NCI-H510A treated with DMSO at 0.1 percent for 48 hours (cell line): ENCODE measurements at regions not wholly inside any gene's neighbourhood (a gene's known extent, or its start where the extent isn't known, plus 50 kb on each side); places are given as distances from the start of the nearest gene placed in this dataset.

ENCODE experiments used
- DNase-seq: peaks from one replicate; lab custom pipeline; 2025; lab: John Stamatoyannopoulos, UW

DNA sequence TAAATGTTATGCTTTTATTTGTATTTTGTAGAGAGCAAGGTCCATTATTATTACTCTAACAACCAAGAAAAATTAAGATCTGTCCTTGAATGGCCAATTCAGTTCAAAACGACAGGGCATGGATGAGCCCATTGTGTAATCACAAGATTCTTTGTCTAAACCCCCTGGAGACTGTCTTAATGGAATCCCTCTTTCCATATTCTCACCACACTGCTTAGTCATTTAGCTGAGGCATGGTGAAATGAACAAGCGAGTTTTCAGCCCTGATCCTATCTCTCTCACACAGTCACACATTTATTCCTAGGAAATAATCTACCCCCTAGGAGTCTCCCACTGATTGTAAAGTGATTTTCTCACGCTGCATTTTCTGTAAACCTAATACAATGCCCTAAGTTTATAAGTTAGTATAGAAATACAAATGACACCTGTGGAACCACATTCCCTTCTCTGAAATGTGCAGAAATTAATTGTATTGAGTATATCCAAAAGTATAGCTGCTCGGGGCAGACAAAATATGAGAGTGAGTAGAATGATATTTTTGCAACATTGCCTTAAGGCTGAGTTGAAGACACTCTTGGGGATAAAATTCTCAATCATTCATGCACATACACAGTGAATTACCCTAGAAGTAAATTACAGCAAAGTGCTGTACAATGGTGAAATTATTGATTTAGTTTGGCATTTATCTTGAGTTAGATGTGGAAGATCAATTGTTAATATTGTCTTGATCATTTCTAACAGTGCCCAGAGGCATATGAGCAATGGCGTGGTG is 119.7 kb upstream of the PCDH7 start:
- no peak for DNase-seq

DNA sequence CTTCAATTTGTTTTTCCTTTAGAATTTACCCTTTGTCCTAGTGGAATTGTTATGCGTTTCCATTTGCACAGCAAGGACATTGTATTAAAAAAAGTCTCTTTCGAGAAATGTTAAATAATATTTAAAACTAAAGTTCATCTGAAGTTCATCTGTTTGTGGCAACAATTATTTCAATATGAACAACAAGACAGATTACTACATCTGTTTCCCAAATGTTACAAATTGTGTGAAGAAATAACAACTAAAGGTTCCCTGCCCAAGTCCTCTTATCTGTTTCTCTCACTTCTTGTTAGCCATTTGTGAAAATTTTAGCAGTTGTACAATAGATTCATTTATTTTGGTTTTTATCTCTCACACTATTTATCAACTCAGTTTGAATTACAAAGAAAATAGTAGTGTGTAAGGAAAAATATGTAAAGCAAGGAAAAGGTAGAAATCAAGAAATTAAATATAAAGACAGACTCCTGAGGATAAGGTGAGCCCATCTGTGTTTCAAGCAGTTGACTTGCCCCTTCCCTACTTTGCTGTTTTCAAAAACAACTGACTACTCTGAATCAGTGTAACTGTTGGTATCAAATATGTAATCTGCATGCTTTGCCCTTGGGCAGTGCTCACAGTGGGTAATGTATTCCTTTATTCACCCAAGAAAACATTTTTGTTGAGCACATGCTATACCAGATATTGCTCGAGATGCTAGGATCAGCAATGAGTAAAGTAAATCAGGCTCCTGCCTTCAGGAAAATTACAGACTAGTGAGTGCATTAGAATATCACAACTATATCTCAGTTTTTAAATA is 118.9 kb upstream of the PCDH7 start:
- no peak for DNase-seq

DNA sequence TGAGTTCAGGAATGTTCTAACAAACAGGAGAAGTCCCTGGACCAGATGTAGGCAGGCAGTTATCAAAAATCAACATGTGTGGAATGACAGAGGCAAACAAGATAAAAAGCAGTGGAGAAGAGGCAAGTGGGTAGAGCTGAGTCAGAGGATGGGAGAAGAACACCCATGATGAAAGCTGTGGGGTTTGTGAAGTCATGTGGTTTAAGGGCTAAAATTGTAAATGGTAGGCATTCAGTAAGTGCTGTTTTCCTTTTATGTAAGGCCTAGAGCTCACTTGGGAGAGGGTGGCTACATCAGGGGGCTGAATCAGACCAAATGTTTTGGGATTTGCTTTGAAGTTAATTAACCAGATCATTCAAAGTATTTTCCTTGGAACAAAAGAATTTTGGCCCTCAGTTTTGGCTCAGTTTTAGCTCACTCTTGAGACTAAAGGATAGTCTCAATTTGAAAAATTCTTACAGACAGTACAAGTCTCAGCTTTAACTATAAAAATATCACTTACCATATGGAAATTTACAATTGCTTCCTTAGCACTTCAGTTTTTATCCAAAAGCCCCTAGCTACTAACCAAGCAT is 114.5 kb upstream of the PCDH7 start:
- no peak for DNase-seq

DNA sequence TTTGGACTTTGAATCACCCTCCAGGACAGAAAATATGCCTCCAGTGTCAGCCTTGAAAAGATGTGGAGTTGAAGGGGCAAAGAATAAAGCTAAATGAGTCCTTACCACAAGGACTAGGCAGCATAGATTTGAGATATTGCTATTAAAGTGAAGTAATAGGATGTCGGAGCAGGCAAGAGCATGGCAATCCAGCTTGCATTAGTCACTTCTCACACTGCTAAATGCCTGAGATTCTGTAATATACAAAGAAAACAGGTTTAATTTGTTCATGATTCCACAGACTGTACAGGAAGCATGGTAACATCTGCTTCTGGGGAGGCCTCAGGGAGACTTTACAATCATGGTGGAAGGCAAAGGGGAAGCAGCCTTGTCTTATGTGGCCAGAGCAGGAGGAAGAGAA is 109.8 kb upstream of the PCDH7 start:
- no peak for DNase-seq

DNA sequence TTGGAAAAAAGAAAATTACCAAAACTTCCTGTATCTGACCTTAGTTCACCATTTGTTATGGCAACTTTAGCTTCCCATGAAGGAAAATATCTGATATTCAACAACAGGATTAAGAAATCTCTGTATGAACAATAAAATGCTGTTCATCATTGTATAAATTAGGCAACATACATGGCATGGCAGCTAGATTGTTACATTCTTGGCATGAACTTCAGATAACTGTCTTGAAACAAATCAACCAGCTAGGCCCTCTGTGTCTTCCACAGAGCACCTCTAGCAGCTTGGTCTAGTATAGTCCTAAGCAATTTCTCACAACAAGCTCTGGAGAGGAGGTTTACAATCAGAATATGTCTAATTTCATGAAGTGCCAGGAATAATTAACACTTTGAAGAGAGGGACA is 105.4 kb upstream of the PCDH7 start:
- DNase-seq: no peak

DNA sequence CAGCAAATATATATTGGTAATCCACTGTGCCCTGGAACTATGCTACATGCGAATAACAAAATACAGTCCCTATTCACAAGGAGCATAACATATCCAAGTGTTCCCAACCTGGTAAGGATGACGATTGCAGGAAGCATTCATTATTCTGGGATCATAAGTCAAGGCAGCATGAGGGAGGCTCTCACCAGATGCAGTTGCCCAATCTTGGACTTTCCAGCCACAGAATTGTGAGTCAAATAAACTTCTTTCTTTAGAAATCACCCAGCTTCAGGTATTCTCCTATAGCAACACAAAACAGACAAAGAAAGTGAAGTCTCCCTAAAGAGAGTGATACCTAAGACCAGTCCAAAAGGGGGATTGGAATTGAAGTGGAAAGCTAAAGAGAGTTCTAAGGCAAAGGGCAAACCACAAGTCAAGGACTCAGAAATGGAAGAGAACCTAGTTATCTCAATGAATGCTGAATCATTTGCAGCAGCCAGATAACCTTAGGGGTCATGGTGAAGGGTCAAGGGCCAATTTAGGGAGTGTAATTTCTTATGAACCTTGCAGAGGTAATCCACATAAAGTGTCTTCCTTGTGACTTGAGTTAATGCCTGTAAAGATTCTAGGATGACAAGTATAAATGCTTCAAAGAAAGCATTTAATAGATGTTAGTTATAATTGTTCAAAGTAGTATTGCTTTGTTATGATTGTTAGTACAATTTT is 103.1 kb upstream of the PCDH7 start:
- no peak for DNase-seq

DNA sequence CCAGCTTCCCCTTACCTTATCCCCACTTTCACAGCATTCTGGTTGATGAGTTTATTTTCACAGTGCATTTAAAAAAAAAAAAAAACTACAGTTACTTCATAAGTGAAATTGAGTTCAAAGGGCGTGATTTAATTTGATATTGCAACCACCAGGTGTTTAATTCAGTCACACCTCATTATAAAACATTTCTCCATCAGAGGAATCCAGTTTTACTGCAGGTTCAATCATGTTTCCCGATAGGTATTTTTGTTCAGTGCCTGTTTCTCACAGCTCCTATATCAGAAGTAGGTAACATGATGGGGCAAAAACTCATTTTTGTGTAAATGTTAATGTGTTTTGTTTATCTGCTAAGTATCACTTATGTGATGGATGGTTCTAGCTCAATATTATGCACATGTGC is 102.3 kb upstream of the PCDH7 start:
- no peak for DNase-seq

DNA sequence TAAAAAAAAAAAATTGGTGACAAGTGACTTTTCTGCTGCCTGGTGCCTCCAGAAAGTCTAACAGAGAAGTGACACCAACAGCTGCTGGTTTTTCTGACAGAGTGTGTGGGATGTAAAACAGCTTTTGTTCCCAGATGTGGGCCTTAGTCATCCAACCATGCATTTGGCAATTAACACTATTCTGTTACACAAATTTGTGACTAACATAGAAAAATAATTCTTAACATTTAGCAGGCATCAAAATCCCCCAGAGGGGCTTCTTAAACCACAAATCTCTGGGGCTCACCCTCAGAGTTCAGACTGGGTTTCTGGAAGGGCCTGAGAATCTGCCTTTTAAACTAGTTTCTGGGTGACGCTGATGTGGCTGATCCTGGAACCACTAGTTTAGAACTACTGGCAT is 100.5 kb upstream of the PCDH7 start:
- no peak for DNase-seq

DNA sequence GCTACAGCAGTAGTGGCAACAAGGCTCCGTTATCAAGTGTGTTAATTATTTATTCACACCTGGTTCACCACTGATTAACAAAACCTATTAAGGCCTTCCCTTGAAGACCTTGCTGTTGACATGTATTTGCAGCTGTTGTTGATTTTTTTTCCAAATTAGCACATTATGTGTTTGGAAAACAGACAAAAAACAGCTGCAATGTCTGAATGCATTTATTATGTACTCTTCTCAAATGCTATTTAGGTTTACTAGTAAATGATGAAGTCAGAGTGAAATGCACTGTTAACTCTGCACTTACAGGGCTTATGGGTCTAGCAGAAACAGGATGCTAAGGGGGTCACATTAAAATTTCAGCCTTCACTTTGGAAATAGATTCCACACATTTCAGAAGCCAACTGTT is 99.5 kb upstream of the PCDH7 start:
- no peak for DNase-seq

DNA sequence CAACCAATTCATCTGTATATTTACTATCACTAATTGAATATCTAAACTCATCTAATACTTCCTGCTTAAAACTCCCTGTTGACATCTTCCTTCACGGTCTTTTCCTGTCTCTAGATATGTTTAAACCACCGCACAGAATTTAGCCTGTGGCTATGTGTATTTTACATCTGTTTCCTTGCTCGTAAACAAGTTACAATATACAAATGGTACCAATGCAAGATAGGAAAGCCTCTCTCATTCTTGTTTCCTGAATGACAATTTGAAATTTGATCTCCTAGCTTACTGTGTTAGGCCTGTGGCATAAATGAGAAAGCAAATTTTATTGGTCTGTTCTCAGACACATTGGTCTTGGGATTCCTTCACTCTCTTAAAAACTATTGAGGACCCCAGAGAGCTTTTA is 89.7 kb upstream of the PCDH7 start:
- DNase-seq: no peak

DNA sequence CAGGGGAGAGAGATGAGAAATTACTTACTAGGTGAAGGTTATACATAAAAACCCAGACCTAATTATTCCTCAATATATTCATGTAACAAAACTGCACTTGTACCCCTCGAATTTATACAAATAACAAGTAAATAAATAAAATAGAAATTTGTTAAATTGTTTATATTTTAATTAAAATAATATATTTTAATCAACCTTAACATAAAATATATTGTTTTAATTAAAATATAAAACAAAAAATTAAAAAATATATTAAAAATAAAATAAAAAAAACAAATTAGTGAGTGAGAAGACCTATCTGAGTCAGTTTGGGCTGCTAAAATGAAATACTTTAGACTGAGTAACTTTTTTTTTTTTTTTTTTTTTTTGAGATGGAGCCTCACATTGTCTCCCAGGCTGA is 87.4 kb upstream of the PCDH7 start:
- DNase-seq: no peak

DNA sequence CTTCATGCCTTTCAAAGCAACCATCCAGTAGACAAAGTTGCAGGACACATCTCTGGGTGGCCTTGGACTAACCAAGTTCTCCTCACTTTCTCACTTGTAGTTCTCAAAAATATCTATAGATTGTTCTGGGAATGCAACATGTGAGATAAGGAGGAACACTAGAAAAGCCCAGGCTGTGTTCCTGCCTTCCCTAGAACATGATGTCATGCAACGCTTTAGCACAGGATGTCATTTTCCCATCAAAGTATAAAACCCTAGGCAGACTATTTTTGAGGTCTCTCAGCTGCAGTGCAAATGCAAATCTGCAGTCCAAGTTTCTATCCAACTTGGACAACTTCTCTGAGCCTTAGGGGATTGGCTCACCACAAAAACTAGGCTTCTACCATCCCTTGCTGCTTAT is 78.8 kb upstream of the PCDH7 start:
- DNase-seq: no peak

DNA sequence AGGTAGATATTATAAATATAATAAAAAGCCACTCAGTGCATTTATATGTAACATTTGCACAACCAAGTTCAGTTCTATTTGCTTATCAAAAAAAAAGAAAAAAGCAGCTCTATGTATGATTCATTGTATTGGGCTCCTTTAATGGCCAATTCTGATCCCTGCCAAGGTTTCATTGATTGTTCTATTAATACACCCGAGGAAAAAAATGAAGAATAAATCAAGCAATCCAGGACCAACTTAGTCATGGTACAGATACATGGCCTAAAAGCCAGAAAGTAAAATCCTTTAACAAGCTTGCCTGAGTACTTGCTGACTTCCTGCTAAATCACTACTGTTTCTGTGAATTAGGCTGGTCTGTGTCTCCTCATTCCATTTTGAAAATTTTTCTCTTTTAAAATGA is 77.6 kb upstream of the PCDH7 start:
- no peak for DNase-seq

DNA sequence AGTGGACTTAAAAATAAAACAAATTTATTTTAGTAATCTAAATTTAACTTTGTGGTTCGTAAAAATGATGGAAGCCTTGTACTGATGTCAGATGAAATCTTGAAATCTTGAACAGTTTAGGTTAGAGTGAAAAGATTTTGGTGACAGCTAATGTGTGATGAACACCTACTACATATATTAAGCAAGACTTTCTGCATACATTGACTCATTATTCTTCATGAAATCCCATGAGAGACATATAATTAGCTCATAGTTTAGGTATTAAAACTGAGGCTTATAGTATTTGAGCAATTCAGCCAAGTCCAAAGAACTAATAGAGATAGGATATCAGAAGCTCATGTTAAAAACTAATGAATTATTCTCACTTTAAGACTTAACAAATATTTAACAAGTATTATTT is 66.9 kb upstream of the PCDH7 start:
- no peak for DNase-seq

DNA sequence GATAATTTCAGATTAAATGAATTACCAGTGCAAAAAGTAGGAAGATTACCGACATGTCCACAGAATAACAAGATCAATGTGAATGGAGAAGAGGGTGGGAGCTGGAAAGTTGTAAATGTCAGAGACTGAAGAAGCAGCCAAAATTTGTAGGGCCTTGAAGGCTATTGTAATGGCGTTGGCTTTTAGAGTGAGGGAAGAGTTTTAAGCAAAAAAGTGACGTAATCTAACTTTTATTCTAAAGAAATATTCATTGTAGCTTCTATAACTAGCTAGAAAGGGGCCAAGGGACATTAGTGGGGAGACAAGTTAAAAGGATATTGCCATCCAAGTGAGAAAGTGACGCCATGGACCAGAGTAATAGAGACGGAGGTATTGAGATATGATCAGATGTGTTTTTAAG is 63.3 kb upstream of the PCDH7 start:
- DNase-seq: no peak

DNA sequence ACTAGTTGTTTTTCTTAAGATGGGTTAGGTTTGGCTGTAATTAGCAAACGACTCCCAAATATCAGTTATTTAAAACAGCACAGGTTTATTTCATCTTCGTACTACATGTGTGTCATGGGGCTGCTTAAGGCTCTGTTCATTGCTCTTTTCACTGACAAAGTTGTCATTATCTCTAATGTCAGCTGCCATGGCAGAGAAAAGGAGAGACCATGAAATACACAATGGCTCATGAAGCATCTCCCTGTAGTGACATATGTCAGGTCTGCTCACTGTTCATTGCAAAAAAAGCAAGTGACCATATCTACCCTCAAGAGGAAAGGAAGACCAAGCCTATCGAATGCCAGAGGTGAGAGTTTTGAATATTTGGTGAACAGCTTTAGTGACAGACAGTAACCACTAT is 52.2 kb upstream of the PCDH7 start:
- DNase-seq: no peak

DNA sequence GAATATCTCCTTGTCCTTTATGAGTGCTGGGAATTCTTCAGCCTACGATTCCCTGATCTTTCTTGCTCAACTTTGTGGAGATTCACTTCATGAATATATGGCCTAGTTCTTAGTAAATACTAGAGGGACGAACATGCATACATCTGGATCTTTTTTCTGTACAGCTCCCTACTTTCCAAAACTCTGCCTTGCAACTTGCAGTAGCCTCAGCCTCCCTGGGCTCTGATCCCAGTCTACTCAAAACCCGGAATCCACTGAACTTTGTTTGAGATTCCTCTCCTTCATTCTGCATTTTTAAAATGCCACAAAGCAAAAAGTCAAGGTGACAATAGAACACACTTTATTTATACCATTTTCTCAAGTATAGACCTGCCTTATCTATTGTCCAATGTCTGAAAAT is 50.0 kb upstream of the PCDH7 start:
- DNase-seq: no peak
